ENCODE measurements at regions not wholly inside any gene's neighbourhood (a gene's known extent, or its start where the extent isn't known, plus 50 kb on each side); places are given as distances from the start of the nearest gene placed in this dataset.
"Not testable (repeated sequence)": the region's sequence is repeated elsewhere in the genome, so short reads cannot be mapped to it uniquely, and the experiment has no call there.

GRCh38 chr10:34899161-34899560 is 84.1 kb upstream of the PARD3 start:
- TF ChIP-seq CTCF (IDR thresholded peaks at IDR 0.05; ENCODE audit: insufficient read depth, low read depth, low read length), result no peak
- DNase-seq (ENCODE audit: low read depth), result no peak
- H3K4me3 ChIP-seq (ENCODE audit: low read depth, low read length), result no peak overlapping the region

- H3K4me3 ChIP-seq (ENCODE audit: low read depth, low read length), result no peak overlapping the region
- TF ChIP-seq CTCF (IDR thresholded peaks at IDR 0.05; ENCODE audit: insufficient read depth, low read depth, low read length), result no peak
- DNase-seq (ENCODE audit: low read depth), result no peak
These were observed 80.9 kb upstream of the PARD3 start for GRCh38 chr10:34895977-34896376.

GRCh38 chr10:34895046-34895445 is 80.0 kb upstream of the PARD3 start:
- DNase-seq (ENCODE audit: low read depth); H3K4me3 ChIP-seq (ENCODE audit: low read depth, low read length): not testable (repeated sequence)

- H3K4me3 ChIP-seq (ENCODE audit: low read depth, low read length); DNase-seq (ENCODE audit: low read depth): not testable (repeated sequence)
These were observed 77.4 kb upstream of the PARD3 start for GRCh38 chr10:34892521-34892920.

GRCh38 chr10:34890939-34891338 is 75.8 kb upstream of the PARD3 start:
- no peak for DNase-seq (ENCODE audit: low read depth)

GRCh38 chr10:34889004-34889869 is 74.1 kb upstream of the PARD3 start:
- no peak for TF ChIP-seq CTCF (IDR thresholded peaks at IDR 0.05; ENCODE audit: insufficient read depth, low read depth, low read length)
- DNase-seq (ENCODE audit: low read depth), result no peak
- H3K4me3 ChIP-seq (ENCODE audit: low read depth, low read length), result no peak overlapping the region

More at GRCh38 chr10:34890939-34891338, 75.8 kb upstream of the PARD3 start:
- TF ChIP-seq CTCF (IDR thresholded peaks at IDR 0.05; ENCODE audit: insufficient read depth, low read depth, low read length), result no peak
- H3K4me3 ChIP-seq (ENCODE audit: low read depth, low read length), result no peak overlapping the region

GRCh38 chr10:34886906-34887642 is 72.0 kb upstream of the PARD3 start:
- no peak overlapping the region for H3K4me3 ChIP-seq (ENCODE audit: low read depth, low read length)
- DNase-seq (ENCODE audit: low read depth), result peak; percentile 18
- no peak for TF ChIP-seq CTCF (IDR thresholded peaks at IDR 0.05; ENCODE audit: insufficient read depth, low read depth, low read length)

All from fibroblast of villous mesenchyme (primary cell).